HepG2 (cell line): ENCODE measurements at regions not wholly inside any gene's neighbourhood (a gene's known extent, or its start where the extent isn't known, plus 50 kb on each side); places are given as distances from the start of the nearest gene placed in this dataset.

Experiments
- ATAC-seq: fragments of 200-7000 bp; cut with Tn5 transposase; 3 replicates; pipeline ENCODE4 v1.9.1; 2020; ENCODE audit warnings: mild to moderate bottlenecking, moderate library complexity
- BruUV-seq: library from RNA; stranded (reverse); fragments of 400-500 nt; replicated peaks from 2 replicates; lab custom pipeline; 2021; lab: Mats Ljungman, UMichigan
- CTCF ChIA-PET: fragments of 300-600 bp; formaldehyde crosslinking; extraction: SDS; loops from one replicate; lab custom pipeline; 2021; ENCODE audit warnings: low total read pairs, inconsistent platforms, low intra/inter-chr PET ratio; lab: Yijun Ruan, JAX
- POLR2A ChIA-PET: fragments of 350-600 bp; sonication (Branson Sonifier 250); formaldehyde crosslinking; loops from one replicate; lab custom pipeline; 2020; ENCODE audit warnings: antibody characterized with exemption, inconsistent platforms; lab: Yijun Ruan, JAX
- DNase-seq: peaks from one replicate; pipeline ENCODE4 v3.0.0-alpha.2; 2015; ENCODE audit warnings: low spot score
- FAIRE-seq: peaks from 3 replicates; lab custom pipeline; 2011; peaks lifted over from hg19 to GRCh38; lab: Jason Lieb, UNC
- H2AFZ ChIP-seq: one replicate; pipeline ENCODE4 v1.6.1; 2011; ENCODE audit warnings: low read length, inconsistent platforms
- H3K27ac ChIP-seq: fragments of 300-600 bp; 3 replicates; pipeline ENCODE4 v1.8.0; 2011; ENCODE audit warnings: mixed run types, mild to moderate bottlenecking, mixed read lengths, low read length, inconsistent platforms; ENCODE audit not compliant: insufficient read depth; ENCODE audit errors: extremely low read length
- H3K27me3 ChIP-seq, 2 experiments: fragments of 200-600 bp in 1 of 2; 2 replicates in 1 of 2; 3 replicates in 1 of 2; pipeline versions ENCODE4 v1.6.0 to v1.8.0; 2011; ENCODE audit warnings: low read length in 2 of 2, mild to moderate bottlenecking in 2 of 2, moderate library complexity in 2 of 2, inconsistent platforms in 1 of 2; ENCODE audit not compliant: insufficient read depth in 2 of 2, control insufficient read depth in 1 of 2
- H3K36me3 ChIP-seq, 2 experiments: fragments of 200-600 bp in 1 of 2; replicated peaks in 1 of 2; 2 replicates in 1 of 2; 3 replicates in 1 of 2; pipeline versions ENCODE4 v1.5.1 to v1.8.0; 2011; ENCODE audit warnings: low read length in 2 of 2, inconsistent platforms in 1 of 2; ENCODE audit not compliant: insufficient read depth in 2 of 2, control insufficient read depth in 1 of 2
- H3K4me1 ChIP-seq: 2 replicates; pipeline ENCODE4 v1.5.1; 2012; ENCODE audit warnings: low read length, inconsistent platforms; ENCODE audit not compliant: insufficient read depth
- H3K4me2 ChIP-seq: 2 replicates; pipeline ENCODE4 v1.6.0; 2011; ENCODE audit warnings: low read depth, low read length, inconsistent platforms
- H3K4me3 ChIP-seq, 3 experiments: fragments of 200-600 bp in 1 of 3; sonication (generic), shearing (Covaris generic) in 1 of 3; replicated peaks in 1 of 3; 2 replicates each; pipeline ENCODE4 v1.5.1; 2011 to 2016; ENCODE audit warnings: low read length in 3 of 3, inconsistent platforms in 2 of 3, low read depth in 2 of 3, mild to moderate bottlenecking in 2 of 3, control low read depth in 1 of 3, mixed read lengths in 1 of 3; ENCODE audit not compliant: insufficient read depth in 1 of 3
- H3K79me2 ChIP-seq: one replicate; pipeline ENCODE4 v1.6.1; 2011; ENCODE audit warnings: low read length, inconsistent platforms; ENCODE audit not compliant: insufficient read depth
- H3K9ac ChIP-seq: 2 replicates; pipeline ENCODE4 v1.6.0; 2011; ENCODE audit warnings: mild to moderate bottlenecking, low read depth, low read length, inconsistent platforms; ENCODE audit not compliant: insufficient read depth
- H3K9me3 ChIP-seq: 2 replicates; pipeline ENCODE4 v1.5.1; 2012; ENCODE audit warnings: mild to moderate bottlenecking, low read length
- H4K20me1 ChIP-seq: 2 replicates; pipeline ENCODE4 v1.6.0; 2011; ENCODE audit warnings: inconsistent platforms, mild to moderate bottlenecking, low read length, moderate library complexity; ENCODE audit not compliant: insufficient read depth
- FOXK1 ChIP-seq: sonication (generic); formaldehyde crosslinking; IDR thresholded peaks from 2 replicates; pipeline ENCODE4 v1.4.0; 2020; ENCODE audit warnings: low read depth, missing genetic modification reagents, borderline replicate concordance
- KDM2A ChIP-seq: sonication (generic); formaldehyde crosslinking; IDR thresholded peaks from 2 replicates; pipeline ENCODE4 v1.4.0; 2020; ENCODE audit warnings: low read depth, missing genetic modification reagents, borderline replicate concordance
- MLLT10 ChIP-seq: sonication (generic); formaldehyde crosslinking; IDR thresholded peaks from 2 replicates; pipeline ENCODE4 v1.4.0; 2020; ENCODE audit warnings: missing genetic modification reagents
- NFATC3 ChIP-seq: sonication (generic); formaldehyde crosslinking; IDR thresholded peaks from 2 replicates; pipeline ENCODE4 v1.5.1; 2020; ENCODE audit warnings: mild to moderate bottlenecking, missing genetic modification reagents
- NFKB2 ChIP-seq: sonication (generic); formaldehyde crosslinking; IDR thresholded peaks from 2 replicates; pipeline ENCODE4 v1.4.0; 2020; ENCODE audit warnings: missing genetic modification reagents, borderline replicate concordance
- NFYC ChIP-seq: IDR thresholded peaks from 2 replicates; pipeline ENCODE4 v1.6.1; 2016; ENCODE audit warnings: missing genetic modification reagents, missing compliant biosample characterization
- REL ChIP-seq: sonication (generic); formaldehyde crosslinking; conservative IDR thresholded peaks from 2 replicates; pipeline ENCODE4 v1.8.0; 2022; ENCODE audit warnings: mild to moderate bottlenecking, missing genetic modification reagents, moderate library complexity
- SMARCE1 ChIP-seq: fragments of 450-650 bp; IDR thresholded peaks from 2 replicates; pipeline ENCODE4 v1.6.1; 2017; ENCODE audit warnings: borderline replicate concordance
- SOX13 ChIP-seq, 3 experiments: fragments of 450-650 bp in 1 of 3; sonication (generic) in 1 of 3; formaldehyde crosslinking in 1 of 3; IDR thresholded peaks in 2 of 3; conservative IDR thresholded peaks in 1 of 3; 2 replicates each; pipeline versions ENCODE4 v1.5.0 to v1.6.1; 2016 to 2020; ENCODE audit warnings: antibody characterized with exemption in 1 of 3, mild to moderate bottlenecking in 1 of 3, missing compliant biosample characterization in 1 of 3, missing genetic modification reagents in 1 of 3, moderate library complexity in 1 of 3
- TARDBP ChIP-seq: sonication (generic); formaldehyde crosslinking; IDR thresholded peaks from 2 replicates; pipeline ENCODE4 v1.8.0; 2022; ENCODE audit warnings: mild to moderate bottlenecking, missing genetic modification reagents
- TFDP2 ChIP-seq: sonication (generic); formaldehyde crosslinking; IDR thresholded peaks from 2 replicates; pipeline ENCODE4 v1.4.0; 2020; ENCODE audit warnings: missing genetic modification reagents
- THAP7 ChIP-seq: sonication (generic); formaldehyde crosslinking; IDR thresholded peaks from 2 replicates; pipeline ENCODE4 v1.8.1; 2023; ENCODE audit warnings: mild to moderate bottlenecking, missing genetic modification reagents
- TRIM22 ChIP-seq: fragments of 450-650 bp; IDR thresholded peaks from 2 replicates; pipeline ENCODE4 v1.6.1; 2017
- U2AF2 ChIP-seq: fragments of 200-400 bp; formaldehyde crosslinking; IDR thresholded peaks from 2 replicates; pipeline ENCODE4 v1.6.1; 2017; ENCODE audit warnings: low read depth, mild to moderate bottlenecking, low read length
- ZNF446 ChIP-seq: sonication (generic); formaldehyde crosslinking; IDR thresholded peaks from 2 replicates; pipeline ENCODE4 v1.5.0; 2020; ENCODE audit warnings: mild to moderate bottlenecking, missing genetic modification reagents
- ZNF652 ChIP-seq: IDR thresholded peaks from 2 replicates; pipeline ENCODE4 v1.6.1; 2016; ENCODE audit warnings: low read depth, borderline replicate concordance
- ZNF740 ChIP-seq: sonication (generic); formaldehyde crosslinking; IDR thresholded peaks from 2 replicates; pipeline ENCODE4 v1.4.0; 2020; ENCODE audit warnings: missing genetic modification reagents
- ZNF780A ChIP-seq: sonication (generic); formaldehyde crosslinking; IDR thresholded peaks from 2 replicates; pipeline ENCODE4 v1.8.0; 2022; ENCODE audit warnings: mild to moderate bottlenecking, missing genetic modification reagents, moderate library complexity
- WGBS: methylation state at CpG from one replicate; pipeline ENCODE4 v1.1.6; 2017; ENCODE audit warnings: low lambda C conversion rate; 5-methylcytosine and 5-hydroxymethylcytosine counted together
- in situ Hi-C: cut with HindIII; loops from 2 replicates; pipeline ENCODE4 v1.10.0; 2017; ENCODE audit warnings: low pct_unique_long_range_greater_than_20kb; ENCODE audit not compliant: extremely low pct_ligation_motif_present
- intact Hi-C: fragments of 100-400 bp; cut with micrococcal nuclease; formaldehyde crosslinking; loops from one replicate; pipeline ENCODE4 v1.10.0; 2022; ENCODE audit not compliant: unreplicated experiment

GRCh38 chr18:5738526-5738925, 156.8 kb downstream of the TMEM200C start:
- no peak for ATAC-seq
- Histone ChIP-seq H2AFZ (no peak overlapping the region), H3K36me3 (no peaks in the 10 kb centered on the region), H3K9me3 (no peaks in the 10 kb centered on the region), H3K4me2 (no peak overlapping the region), H3K9ac (no peak overlapping the region)
- 2% methylated on average over 4 of the region's 4 CpGs for whole genome bisulfite sequencing
- in situ Hi-C loops: no loop called here
- TF ChIP-seq ZNF740 (CRISPR knock-in tag) (no peak), THAP7 (CRISPR knock-in tag) (no peak), U2AF2 (no peak), KDM2A (no peak), TRIM22 (no peak), REL (no peak), NFATC3 (CRISPR knock-in tag) (no peak), TARDBP (CRISPR knock-in tag) (no peak), ZNF446 (CRISPR knock-in tag) (no peak), MLLT10 (CRISPR knock-in tag) (no peak), ZNF652 (CRISPR knock-in tag) (no peak), TFDP2 (CRISPR knock-in tag) (no peak), FOXK1 (no peak), ZNF780A (CRISPR knock-in tag) (no peak), NFYC (CRISPR knock-in tag) (no peak), SMARCE1 (no peak), SOX13 (IDR thresholded peaks at IDR 0.05) (no peak), SOX13 (CRISPR knock-in tag; conservative IDR thresholded peaks at IDR 0.05 in 1 of 2, IDR thresholded peaks at IDR 0.05 in 1 of 2) (no peak), NFKB2 (CRISPR knock-in tag) (no peak)
- TF ChIP-seq, all 625 proteins: peak for 0
- Histone ChIP-seq H3K27me3 (0 out of 5 replicates have a peak, but pooled peaks cover 0 to 3% of the 10 kb centered on the region in 2 experiments), H3K79me2 (no peaks in the 10 kb centered on the region), H3K4me1 (no peaks in the 10 kb centered on the region), H3K27ac (no peak overlapping the region), H4K20me1 (no peaks in the 10 kb centered on the region; the same call in 1 of the 2 replicates), H3K4me3 (no peak overlapping the region)
- POLR2A ChIA-PET: no interaction called here
- intact Hi-C loops: no loop called here
- BruUV-seq: no TSS peak
- no peak for FAIRE-seq
- no peak for DNase-seq
- CTCF ChIA-PET: no interaction called here
